ENCODE measurements at regions not wholly inside any gene's neighbourhood (a gene's known extent, or its start where the extent isn't known, plus 50 kb on each side); places are given as distances from the start of the nearest gene placed in this dataset.

GRCh38 chr10:117925369-117925768 lies 121.4 kb downstream of the RAB11FIP2 start:
- Histone ChIP-seq H3K4me1 (ENCODE audit: insufficient read depth) (peaks cover 5% of the 10 kb centered on the region; the same call in 1 of the 2 replicates), H3K9me2 (ENCODE audit: insufficient read depth) (peaks cover 15% of the 10 kb centered on the region), H3K27ac (ENCODE audit: low read depth) (no peak overlapping the region), H3K27me3 (ENCODE audit: insufficient read depth) (no peaks in the 10 kb centered on the region), H3K4me2 (no peak overlapping the region), H3K4me3 (no peak overlapping the region), H2AFZ (no peak overlapping the region), H3K36me3 (ENCODE audit: insufficient read depth) (no peaks in the 10 kb centered on the region), H3F3A (replicated peaks; ENCODE audit: low read depth) (no peaks in the 10 kb centered on the region), H3K79me2 (replicated peaks; ENCODE audit: insufficient read depth) (no peaks in the 10 kb centered on the region), H4K20me1 (replicated peaks; ENCODE audit: insufficient read depth) (no peaks in the 10 kb centered on the region)
- DNase-seq (ENCODE audit: low spot score) (no peak), ATAC-seq (no peak)
- H3K4me1 Mint-ChIP-seq, result peaks cover 33% of the 10 kb centered on the region
- no peak overlapping the region for H3K4me3 Mint-ChIP-seq
- H3K9me3 Mint-ChIP-seq, result no peaks in the 10 kb centered on the region
- peaks cover 2% of the 10 kb centered on the region for H3K27me3 Mint-ChIP-seq (ENCODE audit: insufficient read depth, low read depth, poor library complexity)
- no peak overlapping the region for H3K27ac Mint-ChIP-seq
- no peak for TF ChIP-seq ZNF114 (CRISPR knock-in tag; IDR thresholded peaks at IDR 0.05)
- TF ChIP-seq NANOG (IDR thresholded peaks at IDR 0.05; ENCODE audit: borderline replicate concordance), result no peak
- no peak for TF ChIP-seq ZNF331 (CRISPR knock-in tag; IDR thresholded peaks at IDR 0.05; ENCODE audit: low read depth)
- TF ChIP-seq JUNB (IDR thresholded peaks at IDR 0.05; ENCODE audit: unreplicated experiment), result no peak
- TF ChIP-seq POLR2AphosphoS5 (IDR thresholded peaks at IDR 0.05; ENCODE audit: low read depth), result no peak
- no peak for TF ChIP-seq REST (IDR thresholded peaks at IDR 0.05; ENCODE audit: unreplicated experiment)
- no peak for TF ChIP-seq STAT1 (IDR thresholded peaks at IDR 0.05; ENCODE audit: unreplicated experiment)
- TF ChIP-seq EZH2 (IDR thresholded peaks at IDR 0.05; ENCODE audit: low read depth, unreplicated experiment), result no peak
- TF ChIP-seq CTCF (conservative IDR thresholded peaks at IDR 0.05; ENCODE audit: low read depth in 2 of 2), result no peak
- TF ChIP-seq ZNF462 (CRISPR knock-in tag; IDR thresholded peaks at IDR 0.05), result no peak
- no peak for TF ChIP-seq CREB1 (CRISPR knock-in tag; IDR thresholded peaks at IDR 0.05; ENCODE audit: low read depth)
- no peak for TF ChIP-seq ETS1 (IDR thresholded peaks at IDR 0.05)
- no peak for TF ChIP-seq EZH2phosphoT487 (IDR thresholded peaks at IDR 0.05; ENCODE audit: unreplicated experiment)
- no peaks in the 10 kb centered on the region for H3K36me3 Mint-ChIP-seq (ENCODE audit: low read depth)

Data from GM23338 (cell line).